NCI-H1105 treated with DMSO at 0.1 percent for 48 hours (cell line): ENCODE measurements at regions not wholly inside any gene's neighbourhood (a gene's known extent, or its start where the extent isn't known, plus 50 kb on each side); places are given as distances from the start of the nearest gene placed in this dataset.

Experiments used
- DNase-seq: peaks from one replicate; lab custom pipeline; 2025; lab: John Stamatoyannopoulos, UW

DNA sequence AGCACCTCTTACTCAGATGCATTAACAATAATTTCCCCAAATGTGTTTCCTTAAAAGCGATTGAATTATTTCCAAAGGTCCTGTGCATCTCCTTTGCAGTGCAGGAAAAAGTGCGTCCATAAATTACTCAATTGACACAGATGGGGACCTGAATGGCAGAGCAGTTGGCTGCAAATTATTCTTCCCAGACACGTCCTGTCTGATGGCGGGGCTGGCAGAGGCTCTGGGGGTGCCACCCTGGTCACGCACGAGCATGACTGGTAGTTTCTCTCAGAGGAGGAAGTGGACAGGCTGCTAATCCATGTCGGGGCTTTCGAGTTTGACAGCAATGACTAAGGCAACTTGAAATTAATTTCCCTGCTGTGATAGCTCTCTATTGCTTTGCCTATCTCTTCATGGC, 264.8 kb upstream of the BRINP1 start:
- DNase-seq = no peak

- no peak for DNase-seq
These were observed 242.3 kb upstream of the BRINP1 start for GRCh38 chr9:119611565-119611964.

- no peak for DNase-seq
These were observed 240.2 kb upstream of the BRINP1 start for GRCh38 chr9:119609277-119609971.

GRCh38 chr9:119601632-119602031, 232.4 kb upstream of the BRINP1 start:
- no peak for DNase-seq

GRCh38 chr9:119597499-119597898, 228.3 kb upstream of the BRINP1 start:
- no peak for DNase-seq

DNA sequence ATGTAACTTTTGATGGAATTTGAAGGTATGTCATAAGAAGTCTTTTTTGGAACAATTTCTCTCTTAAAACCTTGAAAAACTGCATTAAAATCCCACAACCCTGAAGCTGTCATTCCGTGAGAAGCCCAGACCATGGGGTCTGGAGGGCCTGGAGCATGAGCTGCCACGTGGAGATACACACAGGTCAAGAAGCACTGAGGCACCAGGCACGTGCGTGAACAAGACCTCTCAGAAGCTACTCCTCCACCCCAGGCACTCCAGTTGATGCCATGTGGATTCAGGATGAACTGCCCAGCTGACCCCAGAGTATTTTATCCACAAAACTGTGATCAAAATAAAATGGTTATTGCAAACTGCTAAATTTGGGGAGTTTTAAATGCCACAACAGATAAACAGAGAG, 227.5 kb upstream of the BRINP1 start:
- no peak for DNase-seq

DNA sequence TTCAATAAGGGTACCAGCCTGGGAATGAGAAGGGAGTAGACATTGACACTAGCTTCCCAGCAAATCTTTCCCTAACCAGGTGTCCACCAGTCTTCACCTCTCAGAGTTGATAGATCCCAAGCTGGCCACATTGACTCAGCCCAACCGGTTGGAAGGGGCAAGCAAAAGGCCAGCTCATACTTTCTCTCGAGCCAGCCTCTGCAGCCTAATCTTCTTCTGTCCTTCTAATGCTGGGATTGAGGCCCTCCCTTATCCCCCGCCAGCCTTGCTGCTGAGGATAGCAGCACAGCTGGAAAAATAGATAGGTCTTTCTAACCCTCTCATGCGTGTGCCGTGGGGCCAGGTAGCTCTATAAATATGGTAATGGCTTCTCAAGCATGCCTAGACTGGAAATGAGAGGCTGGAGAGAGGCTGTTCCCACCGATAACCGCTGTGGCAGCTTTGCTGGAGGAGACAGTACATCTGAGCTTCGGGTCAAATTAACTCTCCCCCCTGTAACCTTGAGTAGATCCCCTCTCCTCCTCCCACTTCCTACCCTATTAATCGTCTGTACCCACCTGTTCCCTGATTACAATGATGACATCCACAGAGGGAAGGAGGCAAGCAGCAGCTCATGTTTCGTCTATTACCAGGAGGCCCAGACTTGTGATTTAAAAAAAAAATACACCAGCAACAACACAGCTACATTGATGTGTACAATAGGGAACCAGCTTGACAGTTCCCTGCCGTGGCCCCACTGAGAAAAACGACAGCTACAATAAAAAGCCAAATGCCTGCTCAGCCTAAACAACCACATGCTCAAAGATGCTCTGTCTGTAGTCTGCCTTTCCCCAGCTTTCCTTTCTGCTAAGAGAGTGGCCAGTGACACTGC, 219.9 kb upstream of the BRINP1 start:
- peak; percentile 72 for DNase-seq

DNA sequence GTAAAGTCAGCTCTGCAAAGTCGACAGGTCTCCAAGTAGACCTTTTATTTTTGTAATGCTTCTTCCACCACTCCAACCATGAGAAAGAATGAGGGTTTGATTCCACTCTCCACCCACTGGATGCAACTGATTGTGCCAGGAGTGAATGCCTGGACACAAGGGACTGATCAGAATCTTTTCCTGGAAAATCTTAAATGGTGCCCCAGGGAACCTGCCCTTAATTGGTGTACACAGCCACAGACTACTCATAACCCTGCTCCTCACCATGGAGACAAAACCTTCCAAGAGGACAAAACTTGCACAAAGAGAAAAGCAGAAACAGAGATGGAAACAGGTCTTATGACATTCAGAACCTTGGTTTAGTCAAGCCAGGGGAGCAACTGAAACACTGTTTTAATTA, 208.6 kb upstream of the BRINP1 start:
- DNase-seq = no peak

- DNase-seq = no peak
These were observed 190.8 kb upstream of the BRINP1 start for GRCh38 chr9:119559986-119560385.

GRCh38 chr9:119559056-119559455, 189.8 kb upstream of the BRINP1 start:
- DNase-seq = no peak

DNA sequence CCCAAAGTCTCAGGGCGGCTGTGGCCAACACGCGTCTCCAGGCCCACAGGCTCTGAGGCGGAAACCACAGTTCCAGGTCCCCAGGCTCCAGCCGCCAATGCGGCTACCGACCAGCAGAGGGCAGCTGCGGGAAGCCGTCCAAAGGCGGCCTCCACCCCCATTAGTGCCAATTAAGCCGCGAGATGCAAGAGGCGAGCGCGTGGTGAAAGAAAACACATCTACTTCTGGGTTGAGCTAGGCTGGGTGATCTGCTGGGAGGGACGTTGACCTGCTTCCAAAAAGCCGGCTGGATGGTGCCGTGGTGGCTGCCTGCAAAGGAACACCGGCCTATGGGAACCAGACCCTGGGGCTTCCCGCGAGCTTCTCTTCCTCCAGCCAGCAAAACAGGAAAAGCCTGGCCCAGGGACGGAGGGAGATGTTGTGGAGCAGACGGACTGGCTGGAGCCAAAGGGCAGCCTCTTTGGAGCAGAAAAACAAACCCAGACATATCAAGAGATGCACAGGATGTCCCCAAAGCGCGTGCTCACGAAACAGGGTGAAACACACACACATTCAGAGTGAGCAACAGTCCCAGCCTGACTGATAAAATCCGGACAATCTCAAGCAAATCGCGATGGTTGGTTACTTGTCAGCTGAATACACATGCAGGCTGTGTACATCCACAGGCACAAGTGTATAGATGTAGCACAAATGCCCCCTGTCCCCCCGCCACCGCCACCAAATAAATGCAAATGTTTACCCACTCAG, 187.1 kb upstream of the BRINP1 start:
- DNase-seq = peak; percentile 62

DNA sequence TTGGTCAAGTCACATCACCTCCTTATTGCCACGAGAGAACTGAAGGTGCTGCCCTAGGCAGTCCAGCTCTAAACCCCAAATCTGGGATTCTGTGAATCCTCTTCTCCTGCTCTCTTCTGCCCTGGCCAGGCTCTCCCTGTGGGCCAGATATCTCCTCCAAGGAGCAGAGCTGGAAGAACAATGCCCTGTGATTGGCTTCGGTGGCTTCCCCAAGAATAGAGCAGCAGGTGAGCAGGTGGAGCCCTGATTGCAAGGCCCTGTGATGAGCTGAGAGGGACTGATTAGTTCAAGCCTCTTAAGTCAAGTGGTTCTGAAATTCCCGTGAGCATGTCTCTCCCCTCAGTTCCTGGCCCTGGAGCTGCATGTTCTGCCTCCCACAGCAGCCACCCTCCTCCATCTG, 175.3 kb upstream of the BRINP1 start:
- no peak for DNase-seq

DNA sequence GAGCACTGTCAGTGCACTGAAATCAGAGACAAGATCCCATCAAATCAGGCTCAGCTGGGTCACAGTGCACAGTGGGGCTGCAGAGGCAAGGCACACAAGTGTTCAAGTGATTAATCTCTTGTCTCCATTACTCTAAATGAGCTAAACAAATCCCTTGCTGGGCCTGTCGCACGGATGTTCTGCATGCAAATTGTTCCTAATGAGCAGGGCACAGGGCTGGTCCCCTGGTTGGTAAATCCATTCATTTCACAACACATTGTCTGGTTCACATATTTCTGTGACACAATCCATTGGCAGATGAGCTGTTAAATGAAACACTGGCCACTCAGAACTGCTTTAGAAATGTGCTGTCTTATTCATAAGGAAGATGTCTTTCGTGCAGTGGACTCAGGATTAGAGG, 167.9 kb upstream of the BRINP1 start:
- DNase-seq = no peak

DNA sequence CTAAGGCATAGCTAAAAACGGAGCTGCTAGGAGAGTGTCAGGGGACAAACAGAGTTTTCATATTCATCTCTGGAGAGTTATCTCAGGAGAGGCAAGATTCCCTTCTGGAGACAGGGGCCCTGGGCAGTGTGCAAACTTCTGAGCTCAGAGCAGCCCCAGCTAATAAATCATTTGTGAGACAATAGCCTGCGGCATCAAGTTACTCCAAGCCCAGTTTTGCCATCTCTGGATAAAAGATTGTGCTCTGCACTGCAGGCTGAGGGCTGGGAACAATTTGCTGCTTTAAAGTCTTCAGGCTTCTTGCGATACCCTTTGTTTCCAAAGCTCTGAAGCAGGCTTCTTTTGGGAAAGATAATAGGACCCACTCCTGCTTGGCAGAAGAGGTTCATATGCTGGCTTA, 164.3 kb upstream of the BRINP1 start:
- DNase-seq = no peak

DNA sequence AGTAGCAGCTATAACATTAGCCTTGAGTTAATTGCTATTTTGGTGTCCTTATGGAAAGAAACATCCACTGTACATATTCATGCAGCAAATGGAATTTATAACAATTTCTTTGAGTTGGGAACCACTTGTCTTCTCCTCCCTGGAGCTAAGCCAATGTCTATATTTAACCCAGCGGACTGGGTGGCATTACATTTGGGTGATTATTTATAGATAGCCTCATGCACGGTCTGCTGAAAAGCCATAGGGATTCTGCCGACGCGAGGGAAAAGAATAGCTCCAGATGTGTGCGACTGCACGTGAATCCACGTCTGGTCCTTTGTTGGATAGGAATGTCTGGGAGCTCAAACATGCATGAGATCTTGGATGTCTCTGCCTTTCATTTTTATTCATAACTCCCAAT, 157.5 kb upstream of the BRINP1 start:
- DNase-seq = peak; percentile 48

GRCh38 chr9:119523508-119523907, 154.3 kb upstream of the BRINP1 start:
- DNase-seq = no peak

DNA sequence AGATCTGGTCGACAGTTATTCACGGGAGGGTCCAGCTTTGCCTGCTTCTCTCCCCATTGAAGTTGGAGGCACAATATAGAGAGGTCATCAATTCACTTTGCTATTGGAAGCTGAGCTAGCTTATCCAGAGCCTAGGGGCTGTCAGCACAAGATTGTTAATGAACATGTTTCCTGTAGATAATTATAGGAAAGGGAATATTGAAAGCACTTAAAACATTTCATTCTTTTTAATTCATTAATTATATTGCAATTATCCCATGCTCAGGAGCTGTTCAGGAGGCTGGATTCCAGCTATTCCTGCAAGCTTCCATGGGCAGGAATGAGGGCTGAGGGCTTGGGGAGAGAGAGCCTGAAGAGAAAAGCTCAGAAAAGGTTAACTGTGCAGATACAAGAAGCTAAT, 153.1 kb upstream of the BRINP1 start:
- DNase-seq = peak; percentile 82

- DNase-seq = no peak
These were observed 140.2 kb upstream of the BRINP1 start for GRCh38 chr9:119509291-119509905.

DNA sequence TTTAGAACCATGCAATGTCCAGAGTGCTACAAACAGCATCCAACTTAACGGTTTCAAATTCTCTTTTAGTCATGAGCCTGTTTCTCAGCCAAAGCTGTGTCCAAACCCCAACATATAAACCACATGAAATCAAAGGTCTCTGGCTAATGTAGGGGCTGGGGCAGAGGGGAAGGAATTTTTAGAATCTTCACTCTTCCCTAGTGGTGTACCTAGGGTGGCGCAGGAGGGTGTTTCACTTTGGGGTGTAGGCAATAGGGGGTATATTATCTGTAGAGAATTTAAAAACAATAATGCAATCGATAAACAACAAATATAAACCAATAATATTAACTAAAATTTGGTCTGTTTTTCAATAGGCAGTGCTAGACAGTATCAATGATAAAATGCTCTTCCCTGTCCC, 132.1 kb upstream of the BRINP1 start:
- DNase-seq = no peak

GRCh38 chr9:119500072-119500771, 131.0 kb upstream of the BRINP1 start:
- DNase-seq = no peak

- peak; percentile 40 for DNase-seq
These were observed 118.0 kb upstream of the BRINP1 start for GRCh38 chr9:119487118-119487827.
